ENCODE measurements at regions not wholly inside any gene's neighbourhood (a gene's known extent, or its start where the extent isn't known, plus 50 kb on each side); places are given as distances from the start of the nearest gene placed in this dataset.

DNA sequence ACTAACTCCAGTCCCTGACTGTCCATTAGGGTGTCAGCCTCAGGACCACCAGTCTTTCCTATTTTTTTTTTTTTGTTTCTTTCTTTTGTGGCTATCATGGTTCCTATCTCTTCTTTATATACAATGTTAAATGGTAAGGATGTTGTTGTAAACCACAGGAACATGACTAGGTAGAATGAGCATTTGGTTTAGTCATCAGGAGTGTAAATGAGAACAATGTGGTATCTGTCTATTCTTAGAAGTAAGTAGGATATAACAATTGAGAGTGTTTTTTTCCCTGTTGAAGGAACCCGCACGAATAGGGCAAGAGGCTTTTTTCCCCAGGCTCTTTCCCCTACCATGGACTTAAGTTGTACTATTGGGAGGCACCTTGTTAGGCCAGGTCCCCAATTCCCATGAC lies 880.3 kb upstream of the GBE1 start:
- CTCF ChIA-PET: no interaction called here
- BruUV-seq (replicated peaks): no TSS peak
- H3K27ac ChIP-seq (ENCODE audit: low read length): peak overlapping the region; percentile 68
- H3K9me2 ChIP-seq (replicated peaks; ENCODE audit: low read length): no peaks in the 10 kb centered on the region
- no peak for TF ChIP-seq EZH2 (IDR thresholded peaks at IDR 0.05; ENCODE audit: low read length, unreplicated experiment)
- TF ChIP-seq, protein P1, sequence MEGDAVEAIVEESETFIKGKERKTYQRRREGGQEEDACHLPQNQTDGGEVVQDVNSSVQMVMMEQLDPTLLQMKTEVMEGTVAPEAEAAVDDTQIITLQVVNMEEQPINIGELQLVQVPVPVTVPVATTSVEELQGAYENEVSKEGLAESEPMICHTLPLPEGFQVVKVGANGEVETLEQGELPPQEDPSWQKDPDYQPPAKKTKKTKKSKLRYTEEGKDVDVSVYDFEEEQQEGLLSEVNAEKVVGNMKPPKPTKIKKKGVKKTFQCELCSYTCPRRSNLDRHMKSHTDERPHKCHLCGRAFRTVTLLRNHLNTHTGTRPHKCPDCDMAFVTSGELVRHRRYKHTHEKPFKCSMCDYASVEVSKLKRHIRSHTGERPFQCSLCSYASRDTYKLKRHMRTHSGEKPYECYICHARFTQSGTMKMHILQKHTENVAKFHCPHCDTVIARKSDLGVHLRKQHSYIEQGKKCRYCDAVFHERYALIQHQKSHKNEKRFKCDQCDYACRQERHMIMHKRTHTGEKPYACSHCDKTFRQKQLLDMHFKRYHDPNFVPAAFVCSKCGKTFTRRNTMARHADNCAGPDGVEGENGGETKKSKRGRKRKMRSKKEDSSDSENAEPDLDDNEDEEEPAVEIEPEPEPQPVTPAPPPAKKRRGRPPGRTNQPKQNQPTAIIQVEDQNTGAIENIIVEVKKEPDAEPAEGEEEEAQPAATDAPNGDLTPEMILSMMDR (conservative IDR thresholded peaks at IDR 0.05; ENCODE audit: low read depth, low read length): no peak
- no peak for TF ChIP-seq EZH2phosphoT487 (IDR thresholded peaks at IDR 0.05; ENCODE audit: borderline replicate concordance, low read length)
- H3K9me3 ChIP-seq (ENCODE audit: low read length): no peaks in the 10 kb centered on the region; the same call in 1 of the 2 replicates
- H3K4me2 ChIP-seq (ENCODE audit: low read length): no peak overlapping the region
- peak; percentile 53 for DNase-seq
- peak overlapping the region; percentile 25; the same call in 1 of the 2 replicates for H2AFZ ChIP-seq (ENCODE audit: low read length)
- H3K4me1 ChIP-seq (ENCODE audit: insufficient read depth, low read length): 0 out of 2 replicates have a peak, but pooled peaks cover 4% of the 10 kb centered on the region
- ATAC-seq: peak; percentile 75
- no peaks in the 10 kb centered on the region for H3F3A ChIP-seq (ENCODE audit: low read length, unreplicated experiment)
- H3K36me3 ChIP-seq (ENCODE audit: low read depth, low read length): no peaks in the 10 kb centered on the region
- H4K20me1 ChIP-seq (ENCODE audit: low read length): no peaks in the 10 kb centered on the region
- intact Hi-C loops (cut with micrococcal nuclease): no loop called here
- H3K79me2 ChIP-seq (ENCODE audit: low read length): no peaks in the 10 kb centered on the region
- no peaks in the 10 kb centered on the region for H3K27me3 ChIP-seq (ENCODE audit: low read length)
- H3K4me3 ChIP-seq (ENCODE audit: low read length): no peak overlapping the region
- no peak overlapping the region for H3K9ac ChIP-seq (ENCODE audit: low read length)
- POLR2A ChIA-PET (ENCODE audit: unreplicated experiment): no interaction called here

DNA sequence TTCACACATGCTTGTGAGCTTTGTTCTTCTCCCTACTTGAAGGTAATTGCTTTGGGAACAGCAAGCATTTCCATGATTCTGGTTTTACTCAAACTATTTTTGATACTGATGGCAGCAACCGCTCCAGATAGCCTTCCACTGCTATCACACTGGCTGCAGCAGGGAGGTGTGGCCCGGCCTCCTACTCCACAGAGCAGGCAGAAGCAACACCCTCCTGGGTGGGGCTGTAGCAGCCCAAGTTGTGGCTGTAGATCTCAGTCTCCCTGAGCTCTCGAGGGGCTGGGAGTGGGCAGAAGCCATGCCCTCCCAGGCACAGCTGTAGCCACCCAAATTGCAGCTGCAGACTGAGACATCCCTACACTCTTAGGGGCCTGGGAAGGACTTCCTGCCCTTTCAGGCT lies 878.8 kb upstream of the GBE1 start:
- H3K36me3 ChIP-seq (ENCODE audit: low read depth, low read length): no peaks in the 10 kb centered on the region
- H3F3A ChIP-seq (ENCODE audit: low read length, unreplicated experiment): no peaks in the 10 kb centered on the region
- 0 out of 2 replicates have a peak, but pooled peaks cover 4% of the 10 kb centered on the region for H3K4me1 ChIP-seq (ENCODE audit: insufficient read depth, low read length)
- no peaks in the 10 kb centered on the region for H4K20me1 ChIP-seq (ENCODE audit: low read length)
- BruUV-seq (replicated peaks): no TSS peak
- H3K79me2 ChIP-seq (ENCODE audit: low read length): no peaks in the 10 kb centered on the region
- no peak overlapping the region for H3K27ac ChIP-seq (ENCODE audit: low read length)
- intact Hi-C loops (cut with micrococcal nuclease): no loop called here
- ATAC-seq (no peak), DNase-seq (no peak)
- no peak overlapping the region for H3K4me3 ChIP-seq (ENCODE audit: low read length)
- no peaks in the 10 kb centered on the region for H3K27me3 ChIP-seq (ENCODE audit: low read length)
- POLR2A ChIA-PET (ENCODE audit: unreplicated experiment): no interaction called here
- TF ChIP-seq, protein P1 (conservative IDR thresholded peaks at IDR 0.05; ENCODE audit: low read depth, low read length): no peak
- TF ChIP-seq EZH2 (IDR thresholded peaks at IDR 0.05; ENCODE audit: low read length, unreplicated experiment) (no peak), EZH2phosphoT487 (IDR thresholded peaks at IDR 0.05; ENCODE audit: borderline replicate concordance, low read length) (no peak)
- H3K9me2 ChIP-seq (replicated peaks; ENCODE audit: low read length): no peaks in the 10 kb centered on the region
- H2AFZ ChIP-seq (ENCODE audit: low read length): no peak overlapping the region
- H3K9ac ChIP-seq (ENCODE audit: low read length): no peak overlapping the region
- no peaks in the 10 kb centered on the region; the same call in 1 of the 2 replicates for H3K9me3 ChIP-seq (ENCODE audit: low read length)
- CTCF ChIA-PET: no interaction called here
- H3K4me2 ChIP-seq (ENCODE audit: low read length): no peak overlapping the region

DNA sequence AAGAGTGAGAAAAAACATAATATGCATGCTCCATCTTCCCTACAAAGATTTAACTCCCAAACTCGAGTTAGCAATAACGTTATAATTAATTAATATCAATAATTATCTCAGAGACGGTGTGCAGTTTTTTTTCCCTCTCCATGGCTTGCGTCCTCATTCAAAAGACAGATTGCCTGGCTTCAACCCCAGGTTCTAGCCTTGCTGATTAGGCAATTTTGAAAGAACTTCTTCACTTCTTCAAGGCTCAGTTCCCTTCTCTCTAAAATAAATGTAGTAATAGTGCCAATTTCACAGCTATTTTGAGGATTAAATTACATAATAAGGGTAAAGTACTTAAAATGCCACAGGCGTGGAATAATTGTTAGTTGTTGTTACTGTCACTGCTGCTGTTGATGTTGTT lies 876.1 kb upstream of the GBE1 start:
- TF ChIP-seq EZH2phosphoT487 (IDR thresholded peaks at IDR 0.05; ENCODE audit: borderline replicate concordance, low read length): no peak
- no peak for TF ChIP-seq EZH2 (IDR thresholded peaks at IDR 0.05; ENCODE audit: low read length, unreplicated experiment)
- TF ChIP-seq, protein P1 (conservative IDR thresholded peaks at IDR 0.05; ENCODE audit: low read depth, low read length): no peak
- Histone ChIP-seq H3K27ac (ENCODE audit: low read length) (no peak overlapping the region), H4K20me1 (ENCODE audit: low read length) (no peaks in the 10 kb centered on the region), H3K9ac (ENCODE audit: low read length) (no peak overlapping the region), H3K36me3 (ENCODE audit: low read depth, low read length) (no peaks in the 10 kb centered on the region), H3F3A (ENCODE audit: low read length, unreplicated experiment) (no peaks in the 10 kb centered on the region), H3K79me2 (ENCODE audit: low read length) (no peaks in the 10 kb centered on the region), H3K9me3 (ENCODE audit: low read length) (no peaks in the 10 kb centered on the region; the same call in 1 of the 2 replicates), H3K4me3 (ENCODE audit: low read length) (no peak overlapping the region), H3K27me3 (ENCODE audit: low read length) (no peaks in the 10 kb centered on the region), H3K9me2 (replicated peaks; ENCODE audit: low read length) (no peaks in the 10 kb centered on the region), H2AFZ (ENCODE audit: low read length) (no peak overlapping the region), H3K4me1 (ENCODE audit: insufficient read depth, low read length) (0 out of 2 replicates have a peak, but pooled peaks cover 4% of the 10 kb centered on the region), H3K4me2 (ENCODE audit: low read length) (no peak overlapping the region)
- ChIA-PET CTCF (no interaction called here), POLR2A (ENCODE audit: unreplicated experiment) (no interaction called here)
- intact Hi-C loops (cut with micrococcal nuclease): no loop called here
- ATAC-seq (no peak), DNase-seq (no peak)
- no TSS peak for BruUV-seq (replicated peaks)

All from PC-3 (cell line).